Bronchial epithelial cell (primary cell): ENCODE measurements at regions not wholly inside any gene's neighbourhood (a gene's known extent, or its start where the extent isn't known, plus 50 kb on each side); places are given as distances from the start of the nearest gene placed in this dataset.

ENCODE experiments used
- DNase-seq: peaks from one replicate; pipeline ENCODE4 v3.0.0-alpha.2; 2010; ENCODE audit warnings: low read depth
- FAIRE-seq: peaks from 2 replicates; lab custom pipeline; 2011; peaks lifted over from hg19 to GRCh38; lab: Jason Lieb, UNC
- H3K27me3 ChIP-seq: 2 replicates; pipeline ENCODE4 v1.5.1; 2011; ENCODE audit warnings: low read length; ENCODE audit not compliant: control insufficient read depth, insufficient read depth
- H3K36me3 ChIP-seq: 2 replicates; pipeline ENCODE4 v1.5.1; 2011; ENCODE audit warnings: low read length; ENCODE audit not compliant: control insufficient read depth, insufficient read depth
- H3K4me3 ChIP-seq: 2 replicates; pipeline ENCODE4 v1.5.1; 2011; ENCODE audit warnings: mild to moderate bottlenecking, low read depth, low read length, control low read depth
- CTCF ChIP-seq: IDR thresholded peaks from 2 replicates; pipeline ENCODE4 v1.5.1; 2011; ENCODE audit warnings: mild to moderate bottlenecking, moderate library complexity, low read length, control low read depth, inconsistent platforms; ENCODE audit not compliant: insufficient read depth, severe bottlenecking

GRCh38 chr2:167900435-167901114 lies 346.8 kb downstream of the STK39 start:
- H3K36me3 ChIP-seq = no peaks in the 10 kb centered on the region
- no peak for DNase-seq
- H3K4me3 ChIP-seq = no peak overlapping the region
- FAIRE-seq = no peak
- no peaks in the 10 kb centered on the region for H3K27me3 ChIP-seq
- TF ChIP-seq CTCF = no peak

GRCh38 chr2:167898340-167898739 lies 349.1 kb downstream of the STK39 start:
- Histone ChIP-seq H3K36me3 (no peaks in the 10 kb centered on the region), H3K4me3 (no peak overlapping the region), H3K27me3 (no peaks in the 10 kb centered on the region)
- FAIRE-seq = no peak
- DNase-seq = no peak
- TF ChIP-seq CTCF = no peak

GRCh38 chr2:167891841-167892240 lies 355.6 kb downstream of the STK39 start:
- Histone ChIP-seq H3K27me3 (no peaks in the 10 kb centered on the region), H3K4me3 (no peak overlapping the region), H3K36me3 (no peaks in the 10 kb centered on the region)
- no peak for TF ChIP-seq CTCF
- DNase-seq (no peak), FAIRE-seq (peak; percentile 87)

- Histone ChIP-seq H3K27me3 (no peaks in the 10 kb centered on the region), H3K36me3 (no peaks in the 10 kb centered on the region), H3K4me3 (no peak overlapping the region)
- TF ChIP-seq CTCF = no peak
- FAIRE-seq (no peak), DNase-seq (no peak)
These were observed 356.7 kb downstream of the STK39 start for GRCh38 chr2:167890739-167891138.

GRCh38 chr2:167880415-167880814 lies 367.0 kb downstream of the STK39 start:
- FAIRE-seq (no peak), DNase-seq (no peak)
- H3K36me3 ChIP-seq = no peaks in the 10 kb centered on the region
- no peak overlapping the region for H3K4me3 ChIP-seq
- no peak for TF ChIP-seq CTCF
- H3K27me3 ChIP-seq = no peaks in the 10 kb centered on the region

GRCh38 chr2:167875529-167875928 lies 371.9 kb downstream of the STK39 start:
- no peaks in the 10 kb centered on the region for H3K36me3 ChIP-seq
- no peak overlapping the region for H3K4me3 ChIP-seq
- no peak for TF ChIP-seq CTCF
- FAIRE-seq = no peak
- no peaks in the 10 kb centered on the region for H3K27me3 ChIP-seq
- DNase-seq = no peak
